HG03108 (cell line): ENCODE measurements at regions not wholly inside any gene's neighbourhood (a gene's known extent, or its start where the extent isn't known, plus 50 kb on each side); places are given as distances from the start of the nearest gene placed in this dataset.
"Not testable (repeated sequence)": the region's sequence is repeated elsewhere in the genome, so short reads cannot be mapped to it uniquely, and the experiment has no call there.

Experiments used
- ATAC-seq: cut with Tn5 transposase; IDR thresholded peaks from one replicate; pipeline ENCODE4 v1.9.1; 2021; ENCODE audit warnings: moderate library complexity; ENCODE audit not compliant: unreplicated experiment

DNA sequence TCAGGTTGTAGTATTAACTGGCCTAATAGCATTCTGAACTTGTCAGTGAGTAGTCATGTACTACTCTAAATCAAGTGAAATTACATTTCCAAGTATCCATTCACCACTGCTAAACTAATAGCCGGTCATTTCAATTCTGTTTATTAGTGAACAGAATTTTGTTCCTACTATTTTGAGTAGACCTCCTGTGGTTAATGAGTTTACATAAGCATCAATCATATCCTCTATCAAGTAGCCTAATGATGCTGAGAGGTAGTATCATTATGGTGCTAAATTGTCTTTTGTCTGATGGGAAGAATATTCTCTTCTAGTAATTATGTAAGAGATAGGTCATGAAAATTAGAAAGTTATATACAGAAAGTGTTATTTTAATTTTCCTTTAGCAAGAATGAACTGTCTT is 602.8 kb downstream of the KCNT2 start:
- no peak for ATAC-seq

DNA sequence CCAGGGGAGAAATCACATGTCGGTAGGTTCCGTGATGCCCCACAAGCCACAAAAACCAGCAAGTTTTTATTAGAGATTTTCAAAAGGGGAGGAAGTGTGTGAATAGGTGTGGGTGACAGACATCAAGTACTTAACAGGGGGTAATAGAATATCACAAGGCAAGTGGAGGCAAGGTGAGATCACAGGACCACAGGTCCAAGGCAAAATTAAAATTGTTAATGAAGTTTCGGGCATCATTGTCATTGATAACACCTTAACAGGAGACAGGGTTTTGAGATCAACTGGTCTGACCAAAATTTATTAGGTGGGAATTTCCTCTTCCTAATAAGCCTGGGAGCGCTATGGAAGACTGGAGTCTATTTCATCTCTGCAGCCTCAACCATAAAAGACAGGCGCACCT is 603.9 kb downstream of the KCNT2 start:
- ATAC-seq: not testable (repeated sequence)

DNA sequence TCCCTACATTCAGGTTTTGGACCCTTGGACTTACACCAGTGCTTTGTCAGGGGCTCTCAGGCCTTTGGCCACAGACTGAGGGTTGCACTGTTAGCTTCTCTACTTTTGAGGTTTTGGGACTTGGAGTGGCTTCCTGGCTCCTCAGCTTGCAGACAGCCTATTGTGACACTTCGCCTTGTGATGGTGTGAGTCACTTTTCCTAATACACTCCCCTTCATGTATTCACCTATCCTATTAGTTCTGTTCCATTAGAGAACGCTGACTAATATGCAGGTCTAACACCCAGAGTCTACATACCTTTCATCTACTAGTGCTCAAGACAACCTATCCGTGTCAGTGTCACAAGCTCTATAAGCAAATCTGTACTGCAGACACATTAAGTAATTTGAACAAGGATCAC is 605.3 kb downstream of the KCNT2 start:
- no peak for ATAC-seq

DNA sequence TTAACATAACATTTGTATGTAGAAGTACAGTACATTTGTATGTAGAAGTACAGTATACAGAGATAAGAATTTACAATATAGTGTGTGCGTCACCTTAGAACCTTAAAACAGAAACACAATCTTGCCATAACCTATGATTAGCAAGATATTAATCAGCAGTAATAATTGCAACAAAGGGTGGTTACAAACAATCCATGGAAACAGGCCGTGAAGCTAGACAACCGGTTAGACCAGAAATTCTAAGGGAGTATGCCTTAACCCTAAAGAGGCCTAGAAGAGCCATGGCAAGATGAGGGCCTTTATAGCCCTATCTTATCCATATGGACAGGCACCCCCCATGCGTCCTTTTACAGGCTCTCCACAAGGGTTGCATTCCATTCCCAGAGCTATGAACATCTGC is 605.9 kb downstream of the KCNT2 start:
- not testable (repeated sequence) for ATAC-seq

DNA sequence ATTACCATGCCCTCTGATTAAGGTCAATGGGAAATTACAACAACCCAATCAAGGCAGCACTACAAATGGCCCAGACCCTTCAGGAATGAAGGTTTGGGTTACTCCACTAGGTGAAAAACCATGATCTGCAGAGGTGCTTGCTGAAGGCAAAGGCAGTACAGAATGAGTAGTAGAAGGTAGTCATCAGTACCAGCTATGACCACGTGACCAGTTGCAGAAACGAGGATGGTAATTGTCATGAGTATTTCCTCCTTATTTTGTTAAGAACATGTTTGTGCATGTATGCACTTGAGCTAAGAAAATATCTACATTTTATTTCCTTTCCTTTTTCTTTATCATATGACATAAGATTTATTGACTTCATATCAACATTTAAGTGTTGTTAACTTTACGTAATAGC is 607.1 kb downstream of the KCNT2 start:
- ATAC-seq: no peak

DNA sequence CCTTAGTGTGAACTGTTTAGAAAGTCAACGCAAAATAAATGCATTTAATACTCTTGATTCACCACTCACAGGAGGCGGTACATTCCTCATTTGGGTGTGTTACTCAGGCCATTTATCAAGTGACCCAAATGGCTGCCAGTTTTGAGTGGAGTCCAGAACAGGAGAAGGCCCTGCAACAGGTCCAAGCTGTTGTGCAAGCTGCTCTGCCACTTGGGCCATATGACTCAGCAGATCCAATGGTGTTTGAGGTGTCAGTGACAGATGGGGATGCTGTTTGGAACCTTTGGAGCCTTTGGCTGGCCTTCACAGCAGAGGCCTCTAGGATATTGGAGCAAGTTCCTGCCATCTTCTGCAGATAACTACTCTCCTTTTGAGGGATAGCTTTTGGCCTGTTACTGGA is 609.2 kb downstream of the KCNT2 start:
- no peak for ATAC-seq

DNA sequence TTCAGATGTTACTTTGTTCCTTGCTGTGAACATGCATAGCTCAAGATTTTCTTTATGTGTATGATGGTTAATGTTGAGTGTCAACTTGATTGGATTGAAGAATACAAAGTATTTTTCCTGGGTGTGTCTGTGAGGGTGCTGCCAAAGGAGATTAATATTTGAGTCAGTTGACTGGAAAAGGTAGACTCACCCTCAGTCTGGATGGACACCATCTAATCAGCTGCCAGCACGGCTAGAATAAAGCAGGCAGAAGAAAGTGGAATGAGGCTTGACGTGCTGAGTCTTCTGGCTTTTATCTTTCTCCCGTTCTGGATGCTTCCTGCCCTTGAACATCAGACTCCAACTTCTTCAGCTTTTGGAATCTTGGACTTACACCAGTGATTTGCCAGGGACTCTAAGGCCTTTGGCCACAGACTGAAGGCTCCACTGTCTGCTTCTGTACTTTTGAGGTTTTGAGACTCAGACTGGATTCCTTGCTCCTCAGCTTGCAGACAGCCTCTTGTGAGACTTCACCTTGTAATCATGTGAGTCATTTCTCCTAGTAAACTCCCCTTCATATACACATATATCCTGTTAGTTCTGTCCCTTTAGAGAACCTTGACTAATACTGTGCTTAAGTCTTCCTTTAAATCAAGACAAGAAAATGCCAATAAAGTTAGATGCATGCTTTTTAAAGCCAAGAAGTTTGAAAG is 626.6 kb downstream of the KCNT2 start:
- ATAC-seq: no peak

DNA sequence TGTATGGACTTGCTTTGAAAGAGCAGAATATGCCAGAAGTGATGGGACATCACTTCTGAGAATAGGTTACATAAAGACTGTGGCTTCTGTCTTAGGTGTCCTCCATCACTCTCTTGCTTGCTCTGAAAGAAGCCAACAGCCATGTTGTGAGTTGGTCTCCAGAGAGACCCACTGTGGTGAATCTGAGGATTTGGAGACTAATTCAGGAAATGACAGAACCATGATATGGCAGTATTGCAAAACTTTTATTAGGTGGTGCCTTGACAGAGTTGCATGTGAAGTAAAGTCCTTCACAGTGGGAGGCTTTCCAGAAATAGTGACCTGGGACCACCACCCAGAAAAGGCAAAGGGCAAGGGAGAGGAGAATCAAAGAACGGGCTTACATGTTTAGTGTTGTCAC is 628.6 kb downstream of the KCNT2 start:
- no peak for ATAC-seq

DNA sequence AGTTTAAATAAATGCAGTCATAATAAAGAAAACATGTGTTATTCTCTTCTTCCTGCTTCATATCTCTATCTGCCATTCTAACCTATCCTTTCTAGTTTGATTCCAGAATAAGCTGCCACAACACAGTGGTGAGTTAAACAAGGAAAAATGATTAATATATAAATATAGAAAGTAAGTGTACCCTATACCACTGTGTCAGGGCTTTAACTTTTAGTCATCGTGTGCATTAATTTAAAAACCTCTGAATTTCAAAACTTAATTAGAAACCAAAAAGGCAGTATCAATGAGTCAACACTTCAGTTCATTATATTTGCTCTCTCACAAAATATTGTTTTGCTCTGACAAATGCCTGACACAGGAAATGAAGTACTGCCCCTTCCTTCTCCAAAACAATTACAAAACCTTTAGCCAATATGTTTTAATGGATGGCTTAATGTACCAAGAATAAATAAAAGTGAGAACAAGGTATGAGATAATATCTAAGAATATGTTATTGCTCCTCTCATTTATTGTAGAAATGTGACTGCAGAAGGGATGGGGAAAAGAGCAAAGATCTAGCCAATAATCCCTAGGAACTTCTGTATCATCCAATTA is 634.8 kb downstream of the KCNT2 start:
- ATAC-seq: no peak

DNA sequence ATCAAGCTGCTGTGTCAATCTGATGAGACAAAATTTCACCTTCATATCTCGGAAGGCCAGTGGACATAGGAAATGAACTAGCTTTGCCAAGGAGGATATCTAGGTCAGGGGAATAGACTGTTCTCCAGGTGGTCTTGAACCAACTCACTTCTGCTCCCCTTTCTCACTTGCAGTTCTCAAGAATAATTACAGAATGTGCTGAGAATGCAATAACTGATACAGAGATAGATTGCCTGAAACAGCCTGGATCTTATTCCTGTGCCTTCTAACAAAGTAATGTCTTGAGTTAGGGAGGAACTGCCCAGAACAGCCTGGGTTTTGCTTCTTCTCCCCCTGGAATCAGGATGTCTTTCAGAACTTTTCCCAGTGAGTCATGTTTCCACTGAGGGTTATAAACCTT is 636.7 kb downstream of the KCNT2 start:
- ATAC-seq: no peak

DNA sequence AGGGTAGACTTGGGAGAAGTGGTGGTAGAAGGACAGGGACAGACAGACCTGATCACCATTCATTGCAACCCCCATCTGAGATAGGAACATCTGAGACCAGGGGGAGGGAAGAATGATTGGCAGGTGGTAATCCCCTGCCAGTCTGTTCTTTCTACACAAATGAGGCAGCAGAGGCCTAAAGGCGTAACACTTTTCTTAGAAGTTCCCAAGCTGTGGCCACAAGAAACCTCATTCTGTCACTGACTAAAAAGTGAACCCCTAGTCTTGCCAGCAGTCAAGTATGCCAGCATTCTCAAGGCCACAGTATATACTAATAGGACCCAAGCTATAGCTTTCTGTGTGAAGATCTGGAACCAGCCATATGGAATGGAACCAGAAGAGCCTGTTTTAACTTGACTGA is 638.0 kb downstream of the KCNT2 start:
- no peak for ATAC-seq

DNA sequence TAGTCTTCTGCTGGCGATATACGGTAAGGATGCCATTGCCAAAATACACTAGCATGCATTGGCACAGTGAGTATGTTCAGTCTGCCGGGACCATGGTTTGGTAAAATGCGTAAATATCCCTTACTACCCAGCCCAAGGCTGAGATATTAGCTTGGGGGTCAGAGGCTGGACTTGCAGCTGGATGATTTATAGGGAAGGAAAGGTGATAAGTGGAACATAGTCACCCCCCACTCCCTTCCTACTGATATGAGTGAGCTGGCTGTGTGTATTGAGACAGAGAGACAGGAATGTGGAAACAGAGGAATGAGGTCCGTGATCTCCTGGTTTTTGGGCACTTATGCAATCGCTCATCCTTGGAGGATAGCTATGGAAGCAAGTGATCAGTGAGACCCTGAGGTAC is 642.8 kb downstream of the KCNT2 start:
- no peak for ATAC-seq

DNA sequence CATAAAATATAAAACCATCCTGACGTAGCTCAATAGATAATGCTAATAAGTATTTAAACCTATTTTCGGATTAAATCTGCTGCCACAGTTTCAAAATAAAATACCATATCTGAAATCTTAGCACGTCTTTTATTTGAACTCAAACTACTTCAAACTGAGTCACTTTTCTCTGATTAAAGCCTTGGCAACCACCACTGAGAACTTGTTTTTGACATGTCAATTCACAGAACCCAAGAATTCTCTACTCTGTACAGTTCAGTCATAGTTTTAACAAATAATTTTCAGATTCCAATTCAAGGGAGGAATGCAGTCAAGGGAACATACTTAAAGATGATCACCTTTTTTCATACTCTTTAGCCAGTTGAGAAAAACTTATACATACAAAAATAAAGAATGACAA is 643.2 kb downstream of the KCNT2 start:
- ATAC-seq: no peak

DNA sequence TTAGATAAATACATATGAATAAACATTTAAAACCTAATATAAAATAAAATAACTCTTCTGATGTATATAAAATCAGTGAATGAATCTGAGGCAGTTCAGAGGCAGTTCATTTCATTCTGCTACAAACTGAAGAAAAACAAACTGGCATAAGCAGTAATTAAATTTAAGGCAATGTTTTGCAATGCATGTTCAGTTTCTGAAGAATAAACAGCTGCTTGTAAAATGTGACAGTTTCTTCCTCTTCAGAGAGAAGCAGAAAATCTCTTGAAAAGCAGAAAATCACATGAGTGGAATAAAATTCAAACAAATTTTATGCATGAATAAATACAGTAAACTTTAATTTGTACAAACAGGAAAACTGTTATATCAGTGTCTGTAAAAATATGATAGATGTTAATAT is 643.7 kb downstream of the KCNT2 start:
- no peak for ATAC-seq

DNA sequence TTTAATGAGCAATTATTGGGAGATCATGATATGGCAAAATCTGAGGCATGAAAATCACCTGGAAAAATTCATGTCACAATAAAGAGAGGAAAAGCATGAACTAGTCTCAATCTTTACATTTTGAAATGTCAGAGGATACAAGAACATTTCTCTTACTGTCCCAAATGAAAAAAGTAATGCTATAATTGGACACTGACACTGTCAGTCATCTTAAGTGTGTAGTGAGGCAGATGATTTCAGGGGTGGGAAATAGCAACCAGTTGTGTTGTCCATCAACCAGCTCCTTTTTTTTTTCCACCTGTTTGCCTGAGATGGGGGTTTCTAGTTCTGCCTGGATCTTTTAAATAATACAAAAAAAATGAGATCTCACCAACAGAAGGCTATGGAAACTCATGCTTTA is 646.2 kb downstream of the KCNT2 start:
- no peak for ATAC-seq

DNA sequence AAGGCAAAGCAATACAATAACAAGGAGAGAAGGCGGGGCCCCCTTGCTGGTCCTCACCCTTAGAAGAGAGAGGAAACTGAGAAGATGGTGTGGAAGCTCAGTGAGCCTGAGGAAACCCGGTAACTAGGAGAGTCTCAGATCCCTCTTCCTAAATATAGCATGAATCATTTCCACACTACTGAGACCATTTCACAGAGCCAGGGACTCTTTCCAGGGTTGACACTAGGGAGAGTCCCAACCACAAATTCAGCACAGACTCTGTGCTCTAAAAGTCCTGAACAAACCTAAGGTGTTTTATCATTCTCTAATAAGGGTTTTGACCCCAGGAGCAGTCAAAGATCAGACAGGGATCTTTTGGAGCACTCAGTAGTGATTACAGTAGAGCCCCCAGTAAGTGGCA is 647.7 kb downstream of the KCNT2 start:
- ATAC-seq: no peak

DNA sequence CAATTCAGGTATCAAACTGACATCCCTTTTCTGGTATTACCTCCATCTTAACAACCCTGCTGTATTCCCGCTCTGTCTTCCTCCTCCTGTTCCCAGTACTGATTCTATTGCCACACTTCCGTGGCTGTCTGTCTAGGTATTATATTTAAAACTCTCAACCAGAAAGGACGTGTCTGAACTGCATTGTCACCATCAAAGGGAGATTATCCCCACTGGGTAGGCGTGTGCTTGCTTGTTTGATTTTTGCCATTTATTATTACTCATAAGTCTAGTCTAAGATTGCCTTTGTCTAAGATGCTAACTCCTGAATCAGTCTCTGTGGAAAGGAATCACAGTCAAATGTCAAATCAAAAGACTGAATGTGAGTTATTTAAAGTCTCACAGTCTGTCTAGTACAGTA is 650.1 kb downstream of the KCNT2 start:
- ATAC-seq: no peak

DNA sequence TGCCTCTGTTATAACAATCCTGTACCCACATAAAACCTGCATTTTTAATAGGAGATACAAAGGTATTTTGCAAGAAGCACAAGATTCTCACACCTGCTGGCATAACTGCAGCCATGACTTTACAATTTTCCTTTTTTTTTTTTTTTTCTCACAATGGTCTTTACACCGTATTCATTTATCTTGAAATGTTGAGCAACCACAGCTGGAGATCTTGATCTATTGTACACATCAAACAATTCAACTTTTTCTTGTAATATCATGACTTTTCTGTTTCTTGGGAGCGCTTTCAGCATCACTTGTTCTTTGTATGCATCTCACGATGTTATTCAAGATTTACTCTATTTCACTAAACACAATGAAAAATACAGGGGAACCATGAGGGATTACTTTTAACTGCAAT is 651.4 kb downstream of the KCNT2 start:
- no peak for ATAC-seq

DNA sequence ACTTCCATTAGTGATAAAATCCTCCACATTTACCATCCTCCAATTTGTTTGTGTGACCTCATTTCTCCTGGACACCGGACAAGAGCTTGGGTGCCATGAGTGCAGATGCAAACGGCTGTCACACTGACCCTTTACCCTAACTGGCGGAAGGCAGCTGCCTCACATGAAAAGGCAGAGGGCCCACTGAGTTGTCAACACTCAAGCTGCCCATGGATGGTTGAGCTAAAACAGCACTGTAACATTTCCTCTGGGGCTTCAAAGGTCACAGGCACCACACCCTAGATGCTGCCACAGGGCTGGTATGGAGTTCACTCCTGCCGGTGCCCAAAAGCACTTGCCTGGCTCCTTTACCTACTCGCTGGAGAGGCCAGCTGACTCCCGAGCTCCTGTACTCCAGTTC is 653.4 kb downstream of the KCNT2 start:
- ATAC-seq: no peak

DNA sequence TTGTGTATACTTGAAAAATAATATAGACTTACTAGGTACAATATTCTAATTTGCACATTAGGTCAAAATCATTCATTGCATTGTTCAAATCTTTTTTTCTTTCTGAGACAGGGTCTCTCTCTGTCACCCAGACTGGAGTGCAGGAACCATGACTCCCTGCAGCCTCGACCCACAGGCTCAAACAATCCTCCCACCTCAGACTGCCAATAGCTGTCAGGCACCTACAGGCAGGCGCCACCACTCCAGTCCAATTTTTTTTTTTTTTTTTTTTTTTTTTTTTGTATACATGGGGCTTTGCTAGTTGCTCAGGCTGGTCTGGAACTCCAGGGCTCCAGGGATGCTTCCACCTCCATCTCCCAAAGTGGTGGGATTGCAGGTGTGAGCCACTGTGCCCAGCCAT is 656.9 kb downstream of the KCNT2 start:
- no peak for ATAC-seq

DNA sequence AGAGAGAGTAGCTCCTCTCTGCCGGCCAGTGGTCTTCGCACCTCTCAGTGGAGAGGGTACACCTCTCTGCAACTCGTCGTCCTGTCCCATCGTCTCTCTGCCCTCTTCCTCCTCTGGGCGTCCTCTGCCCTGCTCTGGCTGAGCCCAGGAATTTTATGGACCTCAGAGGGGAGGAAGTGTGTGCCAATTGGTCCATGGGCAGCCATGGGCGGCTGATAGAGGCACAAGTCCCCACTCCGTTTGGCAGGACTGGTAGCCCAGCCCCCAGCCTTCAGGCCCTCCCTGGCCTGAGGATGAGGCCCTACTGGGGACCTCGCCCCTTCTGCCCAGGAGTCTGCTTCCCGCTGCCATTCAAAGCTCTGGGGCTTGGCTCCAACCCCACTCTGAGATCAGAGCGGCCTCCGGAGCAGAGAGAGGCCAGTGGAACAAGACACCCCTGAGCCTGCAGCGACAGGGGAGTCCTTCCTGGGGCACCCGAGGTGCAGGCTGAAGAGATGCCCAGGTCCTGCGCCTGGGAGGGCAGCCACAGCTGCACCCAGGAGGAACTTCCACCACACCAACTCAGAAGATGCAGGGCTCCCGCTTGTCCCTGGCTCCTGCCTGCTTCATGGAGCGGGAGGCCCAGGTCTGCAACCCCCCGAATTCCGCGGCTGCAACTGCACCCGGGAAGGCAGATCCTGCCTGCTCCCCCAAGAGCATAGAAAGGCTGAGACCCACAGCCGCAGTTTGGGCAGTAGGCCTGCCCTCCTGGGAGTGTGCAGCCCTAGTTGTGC is 659.9 kb downstream of the KCNT2 start:
- ATAC-seq: no peak

DNA sequence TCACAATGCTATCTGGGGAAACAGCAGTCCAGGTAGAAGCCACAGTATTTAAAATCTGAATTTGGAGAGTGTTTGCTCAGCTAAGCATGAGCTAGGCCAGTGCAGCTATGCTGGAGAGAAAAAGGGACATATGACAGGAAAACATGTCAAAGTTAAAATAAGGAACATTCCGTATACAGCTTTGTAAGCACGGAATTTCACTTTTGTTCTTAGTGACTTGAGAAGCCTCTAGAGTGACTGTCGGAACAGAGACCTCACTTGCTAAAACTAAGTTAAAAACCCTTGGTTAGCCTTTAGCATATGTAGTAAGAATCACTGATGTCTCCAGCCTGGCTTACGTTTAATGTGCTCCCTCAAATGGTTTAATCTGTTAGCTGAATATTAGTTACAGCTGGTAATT is 661.7 kb downstream of the KCNT2 start:
- no peak for ATAC-seq
